ENCODE measurements at regions not wholly inside any gene's neighbourhood (a gene's known extent, or its start where the extent isn't known, plus 50 kb on each side); places are given as distances from the start of the nearest gene placed in this dataset.
"Not testable (repeated sequence)": the region's sequence is repeated elsewhere in the genome, so short reads cannot be mapped to it uniquely, and the experiment has no call there.

DNA sequence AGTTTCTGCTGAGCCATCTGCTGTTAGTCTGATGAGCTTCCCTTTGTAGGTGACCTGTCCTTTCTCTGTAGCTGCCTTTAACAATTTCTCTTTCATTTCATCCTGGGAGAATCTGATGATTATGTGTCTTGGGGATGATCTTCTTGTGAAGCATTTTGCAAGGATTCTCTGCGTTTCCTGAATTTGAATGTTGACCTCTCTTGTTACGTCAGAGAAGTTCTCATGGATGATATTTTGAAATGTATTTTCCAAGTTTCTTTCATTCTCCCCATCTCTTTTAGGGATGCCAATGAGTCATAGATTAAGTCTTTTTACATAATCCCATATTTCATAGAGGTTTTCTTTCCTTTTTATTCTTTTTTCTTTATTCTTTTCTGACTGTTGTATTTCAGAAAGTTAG is 184.2 kb upstream of the BET1 start:
- no peak overlapping the region for H3K4me3 ChIP-seq (ENCODE audit: low read depth, low read length)
- TF ChIP-seq, protein P1, sequence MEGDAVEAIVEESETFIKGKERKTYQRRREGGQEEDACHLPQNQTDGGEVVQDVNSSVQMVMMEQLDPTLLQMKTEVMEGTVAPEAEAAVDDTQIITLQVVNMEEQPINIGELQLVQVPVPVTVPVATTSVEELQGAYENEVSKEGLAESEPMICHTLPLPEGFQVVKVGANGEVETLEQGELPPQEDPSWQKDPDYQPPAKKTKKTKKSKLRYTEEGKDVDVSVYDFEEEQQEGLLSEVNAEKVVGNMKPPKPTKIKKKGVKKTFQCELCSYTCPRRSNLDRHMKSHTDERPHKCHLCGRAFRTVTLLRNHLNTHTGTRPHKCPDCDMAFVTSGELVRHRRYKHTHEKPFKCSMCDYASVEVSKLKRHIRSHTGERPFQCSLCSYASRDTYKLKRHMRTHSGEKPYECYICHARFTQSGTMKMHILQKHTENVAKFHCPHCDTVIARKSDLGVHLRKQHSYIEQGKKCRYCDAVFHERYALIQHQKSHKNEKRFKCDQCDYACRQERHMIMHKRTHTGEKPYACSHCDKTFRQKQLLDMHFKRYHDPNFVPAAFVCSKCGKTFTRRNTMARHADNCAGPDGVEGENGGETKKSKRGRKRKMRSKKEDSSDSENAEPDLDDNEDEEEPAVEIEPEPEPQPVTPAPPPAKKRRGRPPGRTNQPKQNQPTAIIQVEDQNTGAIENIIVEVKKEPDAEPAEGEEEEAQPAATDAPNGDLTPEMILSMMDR (IDR thresholded peaks at IDR 0.05; ENCODE audit: low read depth, low read length, missing control alignments) = no peak
- no peak for DNase-seq (ENCODE audit: low read depth)

DNA sequence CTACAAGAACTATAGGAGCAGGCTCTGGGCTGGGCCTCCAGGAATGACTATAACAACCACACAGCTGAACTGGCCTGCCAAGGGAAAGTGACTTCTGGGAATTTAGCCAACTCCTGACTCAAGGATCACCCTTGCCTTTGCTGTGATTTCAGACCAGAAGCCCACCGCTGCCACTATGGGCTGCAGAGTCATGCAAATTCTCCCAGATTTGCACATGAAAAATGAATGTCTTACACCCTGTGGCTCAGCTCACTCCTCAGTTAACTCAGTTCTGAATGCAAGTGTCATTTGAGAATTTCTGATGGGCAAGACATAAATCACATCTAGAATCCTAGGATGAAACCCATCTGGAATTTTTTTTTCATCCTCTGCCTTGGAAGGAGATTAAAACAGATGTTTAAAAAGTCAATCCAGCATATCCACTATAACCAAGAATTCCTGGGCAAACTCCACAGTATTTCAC is 186.5 kb upstream of the BET1 start:
- DNase-seq (ENCODE audit: low read depth) = no peak
- TF ChIP-seq, protein P1 (IDR thresholded peaks at IDR 0.05; ENCODE audit: low read depth, low read length, missing control alignments) = no peak
- H3K4me3 ChIP-seq (ENCODE audit: low read depth, low read length) = no peak overlapping the region

- not testable (repeated sequence) for H3K4me3 ChIP-seq (ENCODE audit: low read depth, low read length); DNase-seq (ENCODE audit: low read depth)
These were observed 190.3 kb upstream of the BET1 start for GRCh38 chr7:94194426-94194825.

- TF ChIP-seq, protein P1 (IDR thresholded peaks at IDR 0.05; ENCODE audit: low read depth, low read length, missing control alignments) = no peak
- no peak for DNase-seq (ENCODE audit: low read depth)
- H3K4me3 ChIP-seq (ENCODE audit: low read depth, low read length) = no peak overlapping the region
These were observed 191.0 kb upstream of the BET1 start for GRCh38 chr7:94195201-94195600.

DNA sequence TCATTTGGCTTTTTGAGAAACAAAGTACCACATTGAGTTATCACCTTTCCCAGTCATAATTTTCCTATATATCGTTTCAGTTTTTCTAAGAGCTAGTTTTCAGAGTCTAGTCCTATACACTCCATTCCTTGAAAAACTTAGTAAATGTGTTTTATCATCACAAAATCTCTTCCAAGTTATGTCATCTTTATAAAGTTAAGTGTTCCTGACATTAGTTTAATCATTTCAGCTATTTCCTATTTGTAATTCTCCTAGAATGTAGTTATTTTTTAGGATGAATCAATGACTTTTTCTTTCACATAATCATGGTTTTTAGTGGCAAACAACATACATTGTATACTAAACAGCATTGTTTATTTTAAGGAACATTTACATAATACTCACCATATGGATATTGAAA is 191.7 kb upstream of the BET1 start:
- H3K4me3 ChIP-seq (ENCODE audit: low read depth, low read length) = no peak overlapping the region
- DNase-seq (ENCODE audit: low read depth) = no peak
- TF ChIP-seq, protein P1 (IDR thresholded peaks at IDR 0.05; ENCODE audit: low read depth, low read length, missing control alignments) = no peak

DNA sequence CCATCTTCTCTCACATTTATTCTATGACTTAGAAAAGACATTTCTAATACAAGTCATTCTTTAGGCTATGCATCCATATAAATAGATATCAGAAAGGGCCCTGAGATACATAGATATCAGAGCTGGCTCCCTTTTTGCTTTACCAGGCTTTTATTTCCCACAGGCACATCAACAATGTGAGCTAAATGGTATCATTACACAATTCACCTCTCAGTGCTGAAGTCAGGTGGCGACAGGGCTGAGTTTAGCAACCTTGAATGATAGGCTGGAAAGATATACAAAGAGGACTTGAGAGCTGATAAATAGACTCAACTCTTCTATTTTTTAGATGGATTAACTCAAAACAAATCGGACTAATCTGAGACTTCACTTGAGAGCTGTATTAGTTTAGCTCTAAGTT is 189.2 kb upstream of the COL1A2 start:
- TF ChIP-seq, protein P1 (IDR thresholded peaks at IDR 0.05; ENCODE audit: low read depth, low read length, missing control alignments) = no peak
- no peak for DNase-seq (ENCODE audit: low read depth)
- H3K4me3 ChIP-seq (ENCODE audit: low read depth, low read length) = no peak overlapping the region

DNA sequence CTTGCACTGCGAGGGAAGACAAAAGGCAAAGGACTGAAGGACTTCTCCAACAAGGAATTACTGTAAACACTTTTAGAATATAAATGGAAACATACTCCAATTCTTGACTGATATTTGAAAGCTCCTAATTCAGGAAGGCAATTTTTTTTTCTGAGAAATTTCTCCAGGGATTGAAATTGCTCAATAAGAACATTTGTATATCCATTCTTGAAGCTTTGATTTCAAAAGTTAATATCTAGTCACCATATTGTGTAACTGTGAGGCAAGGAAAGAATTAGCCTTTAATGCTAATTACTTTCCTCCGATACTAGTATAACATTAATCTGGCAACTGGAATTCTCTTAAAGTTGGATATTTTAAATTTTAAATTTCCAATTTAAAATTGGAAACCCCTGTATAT is 188.4 kb upstream of the COL1A2 start:
- TF ChIP-seq, protein P1 (IDR thresholded peaks at IDR 0.05; ENCODE audit: low read depth, low read length, missing control alignments) = no peak
- H3K4me3 ChIP-seq (ENCODE audit: low read depth, low read length) = no peak overlapping the region
- no peak for DNase-seq (ENCODE audit: low read depth)

DNA sequence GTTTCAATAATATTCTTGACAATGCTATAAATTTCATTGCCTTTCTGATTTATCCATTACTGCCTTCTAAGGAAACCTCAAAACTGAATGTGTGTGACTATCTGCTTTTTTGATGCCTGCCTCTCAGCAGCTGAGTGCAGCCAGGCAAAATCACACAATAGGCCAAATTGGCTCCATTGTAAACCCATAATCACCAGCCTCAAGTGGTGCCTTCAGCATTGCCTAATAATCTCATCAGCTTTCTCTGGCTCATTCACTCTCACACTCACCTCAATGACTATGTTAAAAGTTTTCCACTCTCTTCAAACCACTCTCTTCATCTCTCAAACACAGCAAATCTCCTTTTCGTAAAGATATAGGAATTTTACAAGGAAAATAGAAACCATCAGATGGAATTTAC is 182.5 kb upstream of the COL1A2 start:
- TF ChIP-seq, protein P1 (IDR thresholded peaks at IDR 0.05; ENCODE audit: low read depth, low read length, missing control alignments) = no peak
- DNase-seq (ENCODE audit: low read depth) = no peak
- H3K4me3 ChIP-seq (ENCODE audit: low read depth, low read length) = no peak overlapping the region
